ENCODE measurements at regions not wholly inside any gene's neighbourhood (a gene's known extent, or its start where the extent isn't known, plus 50 kb on each side); places are given as distances from the start of the nearest gene placed in this dataset.
"Not testable (repeated sequence)": the region's sequence is repeated elsewhere in the genome, so short reads cannot be mapped to it uniquely, and the experiment has no call there.

DNA sequence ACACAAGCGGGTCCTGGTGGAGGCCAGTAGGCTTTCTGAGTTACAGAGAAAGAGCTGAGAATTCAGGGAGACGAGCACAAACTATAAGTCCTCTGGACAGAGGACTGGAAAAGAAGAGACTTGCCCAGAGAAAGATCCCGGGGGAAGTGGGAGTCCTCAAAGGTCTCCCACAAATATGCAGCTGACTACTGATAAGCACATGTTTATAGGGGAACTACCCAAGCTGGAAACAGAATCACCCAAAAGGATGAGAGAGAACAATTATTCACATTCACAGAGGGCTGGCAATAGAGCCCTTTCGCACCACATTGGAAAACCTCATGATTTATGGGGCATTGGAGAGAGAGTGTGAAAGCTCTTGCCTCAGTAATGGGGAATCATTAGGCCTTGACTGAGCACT, 337.6 kb downstream of the IRS1 start:
- Histone ChIP-seq H3K9me3 (ENCODE audit: control insufficient read depth in 4 of 4, insufficient read depth in 3 of 4, low read length in 3 of 4) (no peaks in the 10 kb centered on the region), H3K27me3 (ENCODE audit: control insufficient read depth in 3 of 3, insufficient read depth in 3 of 3, low read length in 2 of 3) (no peaks in the 10 kb centered on the region), H3K9ac (ENCODE audit: insufficient read depth in 1 of 2, low read length in 2 of 2) (no peak overlapping the region), H3K4me3 (no peak overlapping the region), H3K27ac (ENCODE audit: low read depth in 1 of 2, low read length in 1 of 2) (no peak overlapping the region), H3K36me3 (ENCODE audit: control insufficient read depth in 4 of 4, insufficient read depth in 4 of 4, low read length in 4 of 4) (no peaks in the 10 kb centered on the region), H3K4me1 (ENCODE audit: control insufficient read depth in 5 of 5, insufficient read depth in 5 of 5, low read length in 5 of 5) (peaks cover 0 to 4% (median 0%) of the 10 kb centered on the region in 5 donors)
- WGBS, 2 donors: 63 to 76% methylated on average over 4 of the region's 4 CpGs
- TF ChIP-seq, protein P1, sequence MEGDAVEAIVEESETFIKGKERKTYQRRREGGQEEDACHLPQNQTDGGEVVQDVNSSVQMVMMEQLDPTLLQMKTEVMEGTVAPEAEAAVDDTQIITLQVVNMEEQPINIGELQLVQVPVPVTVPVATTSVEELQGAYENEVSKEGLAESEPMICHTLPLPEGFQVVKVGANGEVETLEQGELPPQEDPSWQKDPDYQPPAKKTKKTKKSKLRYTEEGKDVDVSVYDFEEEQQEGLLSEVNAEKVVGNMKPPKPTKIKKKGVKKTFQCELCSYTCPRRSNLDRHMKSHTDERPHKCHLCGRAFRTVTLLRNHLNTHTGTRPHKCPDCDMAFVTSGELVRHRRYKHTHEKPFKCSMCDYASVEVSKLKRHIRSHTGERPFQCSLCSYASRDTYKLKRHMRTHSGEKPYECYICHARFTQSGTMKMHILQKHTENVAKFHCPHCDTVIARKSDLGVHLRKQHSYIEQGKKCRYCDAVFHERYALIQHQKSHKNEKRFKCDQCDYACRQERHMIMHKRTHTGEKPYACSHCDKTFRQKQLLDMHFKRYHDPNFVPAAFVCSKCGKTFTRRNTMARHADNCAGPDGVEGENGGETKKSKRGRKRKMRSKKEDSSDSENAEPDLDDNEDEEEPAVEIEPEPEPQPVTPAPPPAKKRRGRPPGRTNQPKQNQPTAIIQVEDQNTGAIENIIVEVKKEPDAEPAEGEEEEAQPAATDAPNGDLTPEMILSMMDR (IDR thresholded peaks at IDR 0.05; ENCODE audit: control extremely low read depth, extremely low read depth): no peak
- DNase-seq (no peak), ATAC-seq (ENCODE audit: insufficient read depth, low FRiP score) (no peak)

DNA sequence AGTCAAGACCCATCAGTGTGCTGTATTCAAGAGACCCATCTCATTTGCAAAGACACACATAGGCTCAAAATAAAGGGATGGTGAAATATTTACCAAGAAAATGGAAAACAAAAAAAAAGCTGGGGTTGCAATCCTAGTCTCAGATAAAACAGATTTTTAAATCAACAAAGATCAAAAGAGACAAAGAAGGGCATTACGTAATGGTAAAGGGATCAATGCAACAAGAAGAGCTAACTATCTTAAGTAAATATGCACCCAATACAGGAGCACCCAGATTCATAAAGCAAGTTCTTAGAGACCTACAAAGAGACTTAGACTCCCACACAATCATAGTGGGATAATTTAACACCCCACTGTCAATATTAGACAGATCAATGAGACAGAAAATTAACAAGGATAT, 343.5 kb downstream of the IRS1 start:
- H3K27ac ChIP-seq (ENCODE audit: low read depth in 1 of 2, low read length in 1 of 2); H3K9me3 ChIP-seq (ENCODE audit: control insufficient read depth in 4 of 4, insufficient read depth in 3 of 4, low read length in 3 of 4); H3K27me3 ChIP-seq (ENCODE audit: control insufficient read depth in 3 of 3, insufficient read depth in 3 of 3, low read length in 2 of 3); H3K36me3 ChIP-seq (ENCODE audit: control insufficient read depth in 4 of 4, insufficient read depth in 4 of 4, low read length in 4 of 4); H3K9ac ChIP-seq (ENCODE audit: insufficient read depth in 1 of 2, low read length in 2 of 2); H3K4me3 ChIP-seq; ATAC-seq (ENCODE audit: insufficient read depth, low FRiP score); DNase-seq; H3K4me1 ChIP-seq (ENCODE audit: control insufficient read depth in 5 of 5, insufficient read depth in 5 of 5, low read length in 5 of 5): not testable (repeated sequence)
- WGBS, 2 donors: 93 to 97% methylated on average over 1 of the region's 1 CpG

DNA sequence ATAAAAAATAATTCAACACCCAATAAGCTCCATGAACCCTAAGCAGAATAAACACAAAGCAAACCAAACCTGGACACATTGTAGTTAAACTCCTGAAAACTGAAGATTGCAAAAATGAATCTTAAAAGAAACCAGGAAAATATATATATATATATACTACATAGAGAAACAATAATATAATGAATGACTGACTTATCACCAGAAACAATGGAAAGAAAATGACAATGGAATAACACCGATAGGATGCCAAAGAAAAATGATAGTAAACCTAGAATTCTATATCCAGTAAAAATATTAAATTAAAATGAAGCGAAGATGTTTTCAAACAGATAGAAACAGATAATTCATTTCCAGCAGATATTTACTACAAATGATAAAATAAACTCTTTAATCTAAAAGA, 346.9 kb downstream of the IRS1 start:
- H3K4me3 ChIP-seq: no peak overlapping the region
- H3K27me3 ChIP-seq (ENCODE audit: control insufficient read depth in 3 of 3, insufficient read depth in 3 of 3, low read length in 2 of 3): no peaks in the 10 kb centered on the region
- no peak overlapping the region for H3K27ac ChIP-seq (ENCODE audit: low read depth in 1 of 2, low read length in 1 of 2)
- H3K4me1 ChIP-seq (ENCODE audit: control insufficient read depth in 5 of 5, insufficient read depth in 5 of 5, low read length in 5 of 5): no peaks in the 10 kb centered on the region
- 66 to 96% methylated on average over 2 of the region's 2 CpGs for WGBS, 2 donors
- no peak for ATAC-seq (ENCODE audit: insufficient read depth, low FRiP score)
- H3K36me3 ChIP-seq (ENCODE audit: control insufficient read depth in 4 of 4, insufficient read depth in 4 of 4, low read length in 4 of 4): no peaks in the 10 kb centered on the region
- H3K9me3 ChIP-seq (ENCODE audit: control insufficient read depth in 4 of 4, insufficient read depth in 3 of 4, low read length in 3 of 4): peaks cover 0 to 3% (median 0%) of the 10 kb centered on the region in 4 donors
- TF ChIP-seq, protein P1 (IDR thresholded peaks at IDR 0.05; ENCODE audit: control extremely low read depth, extremely low read depth): no peak
- DNase-seq: no peak
- no peak overlapping the region for H3K9ac ChIP-seq (ENCODE audit: insufficient read depth in 1 of 2, low read length in 2 of 2)

DNA sequence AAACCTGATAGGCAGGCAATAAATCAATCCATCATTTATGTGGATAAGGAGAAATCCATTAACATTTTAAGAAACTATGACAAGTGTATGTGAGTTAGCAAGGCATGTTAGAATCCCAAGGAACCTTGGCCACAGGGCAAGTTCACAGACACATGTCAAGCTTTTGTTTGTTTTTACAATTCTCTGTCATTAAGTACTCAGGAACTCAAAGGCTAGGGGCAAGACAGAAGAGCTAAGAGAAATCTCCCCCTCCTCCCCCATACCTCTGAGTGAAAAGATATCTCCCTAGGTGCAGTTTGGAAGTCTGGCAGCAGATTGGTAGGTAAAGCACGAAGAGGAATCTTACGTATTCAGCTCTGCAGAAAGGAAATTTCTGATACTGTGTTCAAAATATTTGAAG, 348.1 kb downstream of the IRS1 start:
- H3K36me3 ChIP-seq (ENCODE audit: control insufficient read depth in 4 of 4, insufficient read depth in 4 of 4, low read length in 4 of 4): no peaks in the 10 kb centered on the region
- H3K4me1 ChIP-seq (ENCODE audit: control insufficient read depth in 5 of 5, insufficient read depth in 5 of 5, low read length in 5 of 5): peaks cover 0 to 2% (median under 1%) of the 10 kb centered on the region in 5 donors
- ATAC-seq (ENCODE audit: insufficient read depth, low FRiP score) (no peak), DNase-seq (no peak)
- no peaks in the 10 kb centered on the region for H3K27me3 ChIP-seq (ENCODE audit: control insufficient read depth in 3 of 3, insufficient read depth in 3 of 3, low read length in 2 of 3)
- H3K4me3 ChIP-seq: no peak overlapping the region
- H3K27ac ChIP-seq (ENCODE audit: low read depth in 1 of 2, low read length in 1 of 2): no peak overlapping the region
- no peak overlapping the region for H3K9ac ChIP-seq (ENCODE audit: insufficient read depth in 1 of 2, low read length in 2 of 2)
- H3K9me3 ChIP-seq (ENCODE audit: control insufficient read depth in 4 of 4, insufficient read depth in 3 of 4, low read length in 3 of 4): peaks cover 0 to 3% (median 0%) of the 10 kb centered on the region in 4 donors
- TF ChIP-seq, protein P1 (IDR thresholded peaks at IDR 0.05; ENCODE audit: control extremely low read depth, extremely low read depth): no peak
- 76 to 91% methylated on average over 2 of the region's 2 CpGs for WGBS, 2 donors

Data from lung (tissue), 11 donors.